WTC11 (cell line): ENCODE measurements at regions not wholly inside any gene's neighbourhood (a gene's known extent, or its start where the extent isn't known, plus 50 kb on each side); places are given as distances from the start of the nearest gene placed in this dataset.

Experiments
- ATAC-seq: fragments of 200-7000 bp; cut with Tn5 transposase; 2 replicates; pipeline ENCODE4 v1.10.0; 2021; ENCODE audit warnings: mild to moderate bottlenecking, moderate library complexity
- CTCF ChIA-PET: fragments of 300-600 bp; sonication (Branson Sonifier 250); formaldehyde crosslinking; loops from one replicate; lab custom pipeline; 2021; ENCODE audit warnings: antibody characterized with exemption; lab: Charles Lee
- POLR2A ChIA-PET: fragments of 350-600 bp; sonication (Branson Sonifier 250); formaldehyde crosslinking; loops from one replicate; lab custom pipeline; 2021; ENCODE audit warnings: antibody characterized with exemption; lab: Charles Lee
- DNase-seq: peaks from one replicate; pipeline ENCODE4 v3.0.0; 2021; ENCODE audit warnings: low spot score
- H3K27ac Mint-ChIP-seq: 2 replicates; pipeline ENCODE4 v1.8.0; 2021; ENCODE audit warnings: mixed read lengths
- H3K27me3 Mint-ChIP-seq: 2 replicates; pipeline ENCODE4 v1.8.0; 2021; ENCODE audit warnings: low read depth, mild to moderate bottlenecking, moderate library complexity, mixed read lengths
- H3K36me3 Mint-ChIP-seq: 2 replicates; pipeline ENCODE4 v1.8.0; 2021; ENCODE audit warnings: mixed read lengths
- H3K4me1 Mint-ChIP-seq: 2 replicates; pipeline ENCODE4 v1.8.0; 2022; ENCODE audit warnings: mixed read lengths
- H3K4me3 Mint-ChIP-seq: 2 replicates; pipeline ENCODE4 v1.8.0; 2021; ENCODE audit warnings: mild to moderate bottlenecking, moderate library complexity, mixed read lengths
- H3K9me3 Mint-ChIP-seq: 2 replicates; pipeline ENCODE4 v1.8.0; 2021; ENCODE audit warnings: mixed read lengths
- ATF1 ChIP-seq: sonication (generic); formaldehyde crosslinking; IDR thresholded peaks from 2 replicates; pipeline ENCODE4 v1.8.1; 2023; ENCODE audit warnings: mild to moderate bottlenecking, moderate library complexity, missing genetic modification reagents
- ATF2 ChIP-seq: sonication (generic); formaldehyde crosslinking; IDR thresholded peaks from 2 replicates; pipeline ENCODE4 v1.8.1; 2022; ENCODE audit warnings: low read depth, missing genetic modification reagents, borderline replicate concordance
- CBFB ChIP-seq: sonication (generic); formaldehyde crosslinking; IDR thresholded peaks from 2 replicates; pipeline ENCODE4 v1.8.1; 2022; ENCODE audit warnings: mild to moderate bottlenecking, low read depth, missing genetic modification reagents
- GRHL2 ChIP-seq: fragments of 250-450 bp; sonication (Bioruptor Pico); IDR thresholded peaks from 2 replicates; pipeline ENCODE4 v1.8.0; 2022; ENCODE audit warnings: mild to moderate bottlenecking, moderate library complexity; ENCODE audit not compliant: insufficient replicate concordance, severe bottlenecking
- KAT7 ChIP-seq: sonication (generic); formaldehyde crosslinking; IDR thresholded peaks from 2 replicates; pipeline ENCODE4 v1.8.1; 2023; ENCODE audit warnings: missing genetic modification reagents, mild to moderate bottlenecking, borderline replicate concordance
- MYBL2 ChIP-seq: sonication (generic); formaldehyde crosslinking; IDR thresholded peaks from 2 replicates; pipeline ENCODE4 v1.8.1; 2023; ENCODE audit warnings: mild to moderate bottlenecking, moderate library complexity, missing genetic modification reagents
- PREB ChIP-seq: sonication (generic); formaldehyde crosslinking; IDR thresholded peaks from 2 replicates; pipeline ENCODE4 v1.8.1; 2022; ENCODE audit warnings: mild to moderate bottlenecking, missing genetic modification reagents, moderate library complexity, borderline replicate concordance
- RORB ChIP-seq: fragments of 250-450 bp; sonication (Bioruptor Pico); IDR thresholded peaks from 2 replicates; pipeline ENCODE4 v1.9.0; 2021; ENCODE audit warnings: mild to moderate bottlenecking
- SMAD4 ChIP-seq: sonication (generic); formaldehyde crosslinking; IDR thresholded peaks from 2 replicates; pipeline ENCODE4 v1.8.0; 2022; ENCODE audit warnings: mild to moderate bottlenecking, missing genetic modification reagents
- ZNF263 ChIP-seq: sonication (generic); formaldehyde crosslinking; IDR thresholded peaks from 2 replicates; pipeline ENCODE4 v1.8.1; 2022; ENCODE audit warnings: low read depth, mild to moderate bottlenecking, moderate library complexity, missing genetic modification reagents
- ZNF281 ChIP-seq: sonication (generic); formaldehyde crosslinking; IDR thresholded peaks from 2 replicates; pipeline ENCODE4 v1.8.0; 2023; ENCODE audit warnings: mild to moderate bottlenecking, missing genetic modification reagents
- ZNF396 ChIP-seq: fragments of 250-450 bp; sonication (Bioruptor Pico); IDR thresholded peaks from 2 replicates; pipeline ENCODE4 v1.8.0; 2021; ENCODE audit warnings: mild to moderate bottlenecking, moderate library complexity, borderline replicate concordance
- ZNF425 ChIP-seq: fragments of 250-450 bp; sonication (Bioruptor Pico); conservative IDR thresholded peaks from 2 replicates; pipeline ENCODE4 v1.9.0; 2021; ENCODE audit warnings: mild to moderate bottlenecking

- TF ChIP-seq ZNF425 (CRISPR knock-in tag) (no peak), KAT7 (CRISPR knock-in tag) (no peak), GRHL2 (no peak), RORB (CRISPR knock-in tag) (no peak), ZNF263 (CRISPR knock-in tag) (no peak), ATF2 (CRISPR knock-in tag) (no peak)
- TF ChIP-seq, all 79 proteins: peak for 0
Observed at GRCh38 chr7:28314841-28315240, 97.5 kb upstream of the CREB5 start (continued).

- H3K27me3 Mint-ChIP-seq = peaks cover 5% of the 10 kb centered on the region
Observed at GRCh38 chr7:28315565-28316410, 96.5 kb upstream of the CREB5 start.

More at GRCh38 chr7:28315565-28316410, 96.5 kb upstream of the CREB5 start:
- CTCF ChIA-PET = interaction anchor here (1.1 kb wide), 1 partner anchor 45 kb away, joined by 3 read pairs; no protein-coding TSS in a partner anchor
- no peak overlapping the region for H3K4me3 Mint-ChIP-seq
- H3K9me3 Mint-ChIP-seq = no peaks in the 10 kb centered on the region
- POLR2A ChIA-PET = interaction anchor here (1.0 kb wide), 1 partner anchor 9 kb away, joined by 3 read pairs; no protein-coding TSS in a partner anchor
- H3K27ac Mint-ChIP-seq = no peak overlapping the region
- peaks cover 18% of the 10 kb centered on the region for H3K4me1 Mint-ChIP-seq
- no peak for DNase-seq
- H3K36me3 Mint-ChIP-seq = no peaks in the 10 kb centered on the region
- ATAC-seq = no peak
- TF ChIP-seq ZNF281 (no peak), ATF1 (CRISPR knock-in tag) (no peak), CBFB (no peak), ZNF396 (CRISPR knock-in tag) (no peak), SMAD4 (CRISPR knock-in tag) (no peak), MYBL2 (CRISPR knock-in tag) (no peak), PREB (CRISPR knock-in tag) (no peak)
